GM21576 (cell line): ENCODE measurements at regions not wholly inside any gene's neighbourhood (a gene's known extent, or its start where the extent isn't known, plus 50 kb on each side); places are given as distances from the start of the nearest gene placed in this dataset.
"Not testable (repeated sequence)": the region's sequence is repeated elsewhere in the genome, so short reads cannot be mapped to it uniquely, and the experiment has no call there.

Source experiments
- ATAC-seq: cut with Tn5 transposase; IDR thresholded peaks from one replicate; pipeline ENCODE4 v1.9.1; 2021; ENCODE audit warnings: mild to moderate bottlenecking, moderate library complexity; ENCODE audit not compliant: unreplicated experiment

DNA sequence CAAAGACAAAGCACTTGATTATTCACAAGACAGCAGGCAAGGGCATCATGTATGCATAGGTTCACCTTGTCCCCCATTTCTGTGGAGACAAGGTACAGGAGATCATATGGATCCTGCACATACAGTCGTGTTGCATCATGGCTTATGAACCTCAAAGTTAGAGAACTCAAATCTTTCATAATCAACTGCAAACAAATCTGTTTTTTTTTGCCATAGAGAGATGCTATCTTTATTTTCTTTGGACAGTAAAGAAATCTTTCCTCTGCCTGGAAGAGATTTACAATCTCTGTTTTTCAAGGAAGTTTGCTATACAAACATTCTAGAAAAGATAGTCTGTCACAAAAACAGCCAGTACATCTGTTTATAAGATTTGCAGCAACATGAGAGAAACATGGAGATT is 578.8 kb downstream of the ANKRD50 start:
- ATAC-seq = no peak

DNA sequence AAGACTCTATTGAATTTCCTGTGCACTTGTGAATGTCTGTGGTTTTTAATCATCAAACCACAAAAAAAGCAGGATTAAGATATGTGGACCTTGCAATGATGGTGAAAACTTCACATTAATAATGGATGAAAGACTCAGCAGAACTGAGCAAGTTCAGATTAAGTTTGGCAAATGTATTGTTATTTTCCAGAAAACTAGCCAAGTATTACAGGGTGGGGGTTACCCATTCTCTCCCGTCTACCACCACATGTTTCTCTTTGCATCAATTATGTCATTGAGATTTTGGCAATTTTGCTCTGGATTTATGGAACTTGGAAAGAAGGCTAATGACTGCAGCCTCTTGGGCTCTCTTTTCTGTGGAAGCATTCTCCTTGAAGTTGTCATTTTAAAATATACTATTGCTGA is 577.1 kb downstream of the ANKRD50 start:
- ATAC-seq = no peak

DNA sequence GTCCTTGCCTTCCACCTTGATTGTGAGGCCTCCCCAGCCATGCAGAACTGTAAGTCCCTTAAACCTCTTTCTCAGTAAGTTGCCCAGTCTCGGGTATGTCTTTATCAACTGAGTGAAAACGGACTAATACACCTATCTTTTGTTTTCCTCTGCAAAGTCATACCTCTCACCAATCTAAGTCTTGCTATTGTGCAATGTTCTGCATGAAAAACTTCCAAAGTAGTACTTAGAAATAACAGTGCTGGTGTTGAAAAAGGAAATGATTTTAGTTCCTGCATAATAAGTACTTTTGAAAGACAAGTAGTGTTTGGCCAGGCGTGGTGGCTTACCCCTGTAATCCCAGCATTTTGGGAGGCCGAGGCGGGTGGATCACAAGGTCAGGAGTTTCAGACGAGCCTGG is 573.5 kb downstream of the ANKRD50 start:
- no peak for ATAC-seq

DNA sequence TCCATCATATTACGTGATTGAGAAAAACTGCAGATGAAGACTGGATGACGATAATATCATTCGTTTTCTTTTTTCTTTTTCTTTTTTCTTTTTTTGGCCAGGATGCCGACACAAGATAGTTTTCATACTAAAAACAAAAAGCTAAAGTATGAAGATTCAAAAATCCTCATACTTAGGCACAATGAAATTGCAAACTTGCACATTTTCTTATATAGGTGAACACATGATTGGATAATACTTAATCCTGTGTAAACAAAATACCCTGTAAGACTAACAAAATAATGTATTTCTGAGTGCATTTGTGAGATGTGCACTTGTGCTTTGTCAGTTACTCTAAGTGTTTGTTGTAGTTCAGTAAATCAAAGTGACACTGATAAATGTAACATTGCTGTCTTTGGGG is 568.9 kb downstream of the ANKRD50 start:
- ATAC-seq = no peak

DNA sequence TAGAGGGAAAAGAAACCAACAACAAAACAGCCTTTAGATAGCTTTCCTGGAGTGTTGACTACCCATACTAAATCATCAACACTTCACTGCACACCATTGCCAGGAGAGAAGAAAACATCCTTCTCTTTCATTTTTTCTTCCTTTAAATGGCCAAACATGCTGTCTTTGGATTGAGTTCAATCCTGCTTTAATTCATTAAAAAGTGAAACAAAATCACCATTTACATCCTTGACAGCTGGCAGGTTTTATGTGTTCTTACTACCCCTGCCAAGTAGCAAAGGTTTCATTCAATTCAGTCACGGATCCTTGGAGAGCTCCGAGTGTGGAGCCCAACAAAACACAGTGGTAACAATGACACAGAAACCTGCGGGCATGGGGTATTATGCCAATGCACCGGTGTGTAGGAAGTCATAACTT is 568.3 kb downstream of the ANKRD50 start:
- ATAC-seq = no peak

DNA sequence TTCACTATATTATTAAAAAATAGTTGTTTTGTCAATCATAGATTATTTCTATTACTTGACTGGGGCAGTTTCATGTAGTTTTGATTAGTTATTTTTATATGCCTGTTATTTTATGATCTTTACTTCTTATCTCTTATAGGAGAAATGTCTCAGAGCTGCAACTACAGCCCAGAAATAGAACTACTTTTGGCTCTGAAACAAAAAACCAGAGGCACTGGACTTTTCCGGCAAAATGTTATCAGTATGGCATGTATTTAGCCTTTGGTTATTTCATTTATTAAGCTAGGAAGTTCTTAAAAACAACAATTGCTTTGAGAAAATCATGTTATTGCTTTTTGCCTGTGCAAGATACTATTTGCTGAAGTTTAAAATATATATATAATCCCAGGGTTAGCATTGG is 566.5 kb downstream of the ANKRD50 start:
- no peak for ATAC-seq

DNA sequence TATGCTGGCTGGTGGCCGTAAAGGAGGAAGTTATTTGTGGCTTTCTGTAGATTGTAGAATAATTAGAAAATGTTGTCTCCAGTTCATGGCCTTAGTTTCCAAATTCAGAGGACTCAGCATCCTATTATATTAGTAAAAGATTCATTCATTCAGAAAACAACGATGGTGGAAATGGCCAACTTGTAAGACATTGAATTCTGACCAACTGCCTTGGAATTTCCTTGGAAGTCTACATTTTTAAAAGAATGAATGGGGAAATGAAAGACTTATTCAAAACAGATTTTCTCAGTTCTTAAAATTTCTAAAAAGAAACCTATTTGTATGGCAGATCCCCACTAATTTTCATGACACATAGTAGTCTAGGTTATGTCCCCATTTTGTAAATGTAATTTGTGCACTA is 561.5 kb downstream of the ANKRD50 start:
- no peak for ATAC-seq

DNA sequence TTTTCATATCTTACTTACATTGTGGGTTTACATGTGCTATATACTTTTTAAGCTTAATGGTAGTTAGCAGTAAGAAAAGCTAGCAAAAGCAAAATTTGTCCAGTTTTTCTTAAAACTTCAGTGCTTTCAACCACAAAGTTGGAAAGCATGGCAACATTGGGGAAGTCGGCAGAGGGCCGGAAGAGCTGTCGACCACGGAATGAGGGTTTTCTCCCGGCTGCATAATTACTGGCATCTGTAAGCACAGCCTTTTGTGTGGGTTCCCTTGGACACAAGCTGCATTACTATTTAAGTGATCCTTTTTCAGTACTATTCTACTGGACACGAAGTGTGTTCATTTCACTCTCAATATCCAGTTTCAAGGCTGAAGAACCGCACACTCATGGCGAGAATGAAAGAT is 560.4 kb downstream of the ANKRD50 start:
- no peak for ATAC-seq

DNA sequence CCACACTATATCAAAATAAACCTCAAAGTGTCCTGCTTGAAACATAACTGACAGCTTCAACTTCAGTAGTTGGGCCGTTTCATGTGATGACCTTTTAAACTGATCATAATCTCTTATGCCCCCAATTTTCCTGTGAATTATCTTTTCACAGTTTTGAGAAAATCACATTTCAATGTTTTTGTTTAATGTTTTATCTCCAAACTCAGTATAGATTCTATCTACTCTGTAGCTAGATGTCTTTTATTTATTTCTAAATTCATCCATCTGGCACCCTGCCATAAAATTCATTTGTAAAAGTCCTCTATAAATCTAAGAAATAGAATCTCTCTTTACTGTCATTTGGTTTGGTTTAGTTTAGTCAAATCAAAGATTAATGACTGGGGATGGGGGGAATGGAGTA is 557.3 kb downstream of the ANKRD50 start:
- no peak for ATAC-seq

DNA sequence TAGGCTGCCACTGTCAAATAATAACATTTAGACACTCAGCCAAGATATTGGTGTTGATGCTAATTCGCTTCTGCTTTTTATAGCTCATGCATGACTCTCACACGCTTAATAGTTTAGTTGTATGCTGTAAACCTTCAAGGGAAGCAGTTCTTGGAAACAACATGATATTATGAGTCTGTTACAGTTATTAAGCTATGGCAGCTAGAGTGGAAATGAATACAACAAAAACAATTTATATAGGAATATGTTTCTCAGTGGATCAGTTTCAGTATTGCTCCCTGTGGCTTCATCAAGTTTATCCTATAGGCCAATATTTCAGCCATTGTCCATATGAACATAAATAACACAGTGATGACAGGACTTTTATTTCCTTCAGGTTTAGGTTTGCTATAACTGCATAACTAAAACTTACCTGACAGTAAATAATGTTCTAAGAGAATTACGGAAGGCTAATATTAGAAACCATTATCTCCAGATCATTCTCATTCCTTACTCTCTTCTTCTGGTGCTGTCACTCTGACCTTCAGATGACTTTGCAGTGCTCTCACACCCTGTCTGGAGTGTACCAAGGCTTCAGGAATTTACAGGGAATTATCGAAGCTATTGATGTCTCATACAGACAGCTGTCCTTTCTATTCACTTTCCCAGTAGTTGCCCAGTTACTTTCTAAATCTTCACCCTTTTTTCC is 555.0 kb downstream of the ANKRD50 start:
- ATAC-seq = no peak

DNA sequence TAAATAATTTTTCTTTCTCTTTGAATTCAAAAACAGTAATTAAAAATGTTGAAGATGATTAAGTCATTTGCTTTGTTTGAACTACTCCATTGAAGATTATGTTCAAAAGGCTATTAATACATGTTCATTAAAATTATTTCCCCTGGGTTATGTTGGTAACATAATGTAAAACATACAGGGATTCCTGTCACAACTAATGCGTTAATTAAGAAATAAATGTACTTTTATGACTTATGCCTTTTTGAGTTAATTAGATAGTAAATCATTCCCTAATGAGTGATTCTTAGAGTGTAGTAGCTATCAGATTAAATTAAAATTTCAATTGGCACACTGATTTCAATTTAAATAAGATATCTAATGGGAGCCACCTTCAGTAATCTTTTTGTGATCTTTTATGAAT is 549.1 kb downstream of the ANKRD50 start:
- ATAC-seq = no peak

DNA sequence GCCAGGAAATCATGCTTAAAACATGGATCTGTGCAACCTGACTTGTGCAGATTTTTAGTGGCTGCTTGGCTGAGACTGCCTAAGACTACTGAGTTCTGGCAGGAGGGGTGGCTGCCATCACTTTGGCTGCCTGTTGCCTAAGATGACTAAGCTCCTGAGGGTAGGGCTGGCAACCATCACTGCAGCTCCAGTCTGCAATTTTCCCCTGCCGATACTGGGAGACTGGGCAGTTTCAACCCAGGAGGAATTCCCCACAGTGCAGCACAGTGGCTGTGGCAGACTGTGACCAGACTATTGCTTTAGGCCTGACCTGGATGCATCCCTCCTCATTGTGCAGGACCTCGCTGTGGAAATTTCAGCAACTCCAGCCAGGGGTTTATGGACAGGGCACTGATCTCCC is 544.9 kb downstream of the ANKRD50 start:
- no peak for ATAC-seq

DNA sequence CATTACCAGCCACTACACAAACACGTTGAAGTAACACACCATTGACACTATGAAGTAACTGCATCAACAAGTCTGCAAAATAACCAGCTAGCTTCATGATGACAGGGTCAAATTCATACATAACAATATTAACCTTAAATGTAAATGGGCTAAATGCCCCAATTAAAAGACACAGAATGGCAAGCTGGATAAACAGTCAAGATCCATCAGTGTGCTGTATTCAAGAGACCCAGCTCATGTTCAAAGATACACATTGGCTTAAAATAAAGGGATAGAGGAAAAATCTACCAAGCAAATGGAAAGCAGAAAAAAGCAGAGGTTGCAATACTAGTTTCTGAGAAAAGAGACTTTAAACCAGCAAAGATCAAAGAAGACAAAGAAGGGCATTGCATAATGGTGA is 543.0 kb downstream of the ANKRD50 start:
- not testable (repeated sequence) for ATAC-seq

DNA sequence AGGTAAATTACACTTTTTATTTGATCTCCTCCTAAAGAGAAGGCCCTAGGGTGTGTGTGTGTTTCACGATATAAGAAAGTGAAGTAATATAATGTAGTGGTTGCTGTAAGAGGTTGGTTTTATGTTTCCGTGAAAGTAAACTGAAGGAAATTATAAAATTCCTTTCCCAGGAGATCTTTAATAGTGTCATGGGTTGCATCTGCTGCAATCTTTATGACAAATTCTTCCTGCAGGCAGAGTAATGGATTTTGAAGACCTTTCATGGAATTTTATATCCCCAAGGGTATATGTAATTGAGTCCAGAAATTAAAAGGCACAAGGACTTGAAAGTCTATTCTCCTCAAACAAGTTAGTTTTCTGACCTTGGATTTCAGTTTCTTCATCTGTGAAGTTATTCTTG is 538.6 kb downstream of the ANKRD50 start:
- no peak for ATAC-seq

DNA sequence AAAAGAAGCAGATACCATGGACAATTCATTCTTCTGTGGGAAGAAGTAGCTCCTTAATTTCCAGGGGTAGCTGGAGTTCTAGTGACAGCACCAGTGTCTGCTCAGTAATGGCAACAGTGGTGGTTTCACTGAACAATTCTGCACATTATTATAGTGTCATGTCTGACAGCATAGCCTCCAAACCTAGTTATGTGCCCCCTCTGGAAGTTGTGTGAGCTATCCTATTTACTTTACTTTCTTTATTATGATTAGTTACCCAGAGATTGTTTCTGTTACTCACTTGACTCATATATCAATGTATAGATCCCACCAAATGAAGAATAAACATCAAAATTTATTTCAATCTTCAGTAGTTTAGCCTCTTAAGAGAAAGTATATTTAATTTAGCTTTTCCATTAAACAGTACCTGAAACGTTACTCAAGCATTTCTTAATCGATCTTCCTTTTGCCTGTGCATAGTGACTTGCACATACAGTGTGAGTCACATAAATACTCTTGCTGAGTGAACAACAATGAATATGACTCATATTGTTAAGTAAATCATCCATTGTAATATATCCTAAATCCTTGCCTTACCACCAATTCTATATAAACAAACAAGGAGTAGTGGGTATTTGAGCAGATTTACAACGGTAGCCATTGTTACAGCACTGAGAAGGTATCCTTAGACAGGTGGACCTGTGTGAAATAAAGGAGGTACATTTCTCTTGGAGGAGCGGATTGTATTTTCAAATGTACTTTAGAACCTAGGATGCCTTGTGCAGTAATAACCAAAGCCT is 534.7 kb downstream of the ANKRD50 start:
- ATAC-seq = no peak

DNA sequence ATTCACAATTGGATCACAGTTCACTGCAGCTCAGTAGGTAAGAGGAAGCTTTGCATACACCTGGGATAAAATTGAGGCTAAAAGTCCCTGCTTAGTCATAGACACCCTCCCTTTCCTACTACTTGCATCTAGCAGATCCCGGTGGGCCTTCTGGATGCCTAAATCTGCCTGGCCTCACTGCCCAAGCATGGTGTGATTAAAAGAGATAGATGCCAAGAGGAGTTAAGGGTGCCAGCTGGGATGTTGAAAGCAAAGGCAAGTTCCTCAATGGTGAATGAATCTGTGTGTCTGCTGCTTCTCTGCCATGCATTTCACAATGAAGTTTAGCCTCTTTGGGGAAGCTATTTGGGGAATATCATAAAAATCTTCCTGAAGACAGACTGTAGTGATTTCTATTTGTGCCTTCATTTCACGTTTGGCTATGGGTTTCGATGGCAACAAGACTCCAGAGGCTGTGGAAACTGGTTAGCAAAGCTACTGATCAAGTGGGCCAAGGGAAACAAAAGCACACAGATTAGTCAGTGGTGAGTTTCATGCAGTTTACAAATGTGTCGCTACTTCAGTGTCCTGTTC is 534.0 kb downstream of the ANKRD50 start:
- no peak for ATAC-seq

DNA sequence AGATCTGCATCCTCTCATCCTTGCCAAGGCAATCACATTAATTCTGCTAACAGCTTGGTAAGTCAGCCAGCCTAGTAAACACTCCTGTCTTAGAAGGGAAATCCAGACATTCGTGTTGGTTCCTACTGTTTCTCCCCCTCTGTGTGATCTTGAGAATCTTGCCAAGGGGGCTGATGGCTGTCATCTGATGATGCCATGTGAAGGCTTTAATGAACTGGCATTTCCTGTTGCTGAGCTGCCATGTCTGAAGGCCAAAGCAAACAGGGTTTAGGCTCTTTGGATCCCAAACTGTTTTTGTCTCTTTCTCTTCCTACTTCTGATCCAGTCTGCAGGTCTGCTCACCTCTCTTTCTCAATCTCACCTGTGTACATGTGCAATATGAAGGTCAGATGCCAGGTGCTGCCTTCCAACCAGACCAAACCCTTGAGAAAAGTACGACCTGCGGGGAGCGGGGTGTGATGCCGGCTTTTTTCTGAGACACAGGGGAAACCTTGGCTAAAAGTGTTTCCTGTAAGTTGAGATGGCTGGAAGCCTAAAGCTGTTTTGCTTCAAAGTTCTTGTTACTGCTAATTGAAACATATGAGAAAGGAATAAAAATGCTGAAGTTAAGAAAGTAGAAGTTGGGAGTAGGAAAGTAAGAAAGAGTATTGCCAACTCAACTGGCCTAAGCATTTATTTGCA is 532.9 kb downstream of the ANKRD50 start:
- no peak for ATAC-seq

DNA sequence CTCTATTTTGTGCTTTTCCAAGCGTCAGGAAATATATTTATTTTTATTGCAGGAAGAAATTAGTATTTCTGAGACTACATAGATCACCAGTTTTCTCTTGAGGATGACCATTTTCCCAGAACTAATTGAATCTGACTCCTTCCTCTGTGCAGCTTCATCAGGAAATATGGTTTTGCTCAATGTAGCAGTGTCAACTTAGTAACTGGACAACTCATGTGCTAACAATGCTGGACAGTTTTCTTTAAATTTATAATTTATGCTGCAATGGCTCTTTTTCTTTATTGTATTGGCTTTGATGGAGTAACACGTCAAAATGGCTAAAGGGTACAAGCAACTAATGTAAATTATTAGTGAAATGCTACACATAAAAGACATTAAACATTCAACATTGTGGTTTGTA is 531.5 kb downstream of the ANKRD50 start:
- ATAC-seq = no peak

DNA sequence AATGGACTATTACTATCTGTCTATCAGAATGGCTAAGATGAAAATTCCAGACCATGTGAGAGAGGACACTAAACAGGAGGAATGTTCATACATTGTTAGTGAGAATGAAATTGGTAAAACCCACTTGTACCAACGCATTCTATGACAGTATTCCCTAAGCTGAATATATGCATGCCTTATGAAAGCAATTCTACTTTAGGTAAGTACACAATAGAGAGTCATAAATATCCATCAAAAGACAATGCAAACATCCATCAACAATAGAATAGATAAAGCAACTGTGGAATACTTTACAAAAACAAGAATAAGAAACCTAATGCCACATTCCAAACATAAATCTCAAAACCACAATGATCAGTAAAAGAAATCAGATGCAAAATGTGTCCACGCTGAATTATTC is 529.3 kb downstream of the ANKRD50 start:
- no peak for ATAC-seq

DNA sequence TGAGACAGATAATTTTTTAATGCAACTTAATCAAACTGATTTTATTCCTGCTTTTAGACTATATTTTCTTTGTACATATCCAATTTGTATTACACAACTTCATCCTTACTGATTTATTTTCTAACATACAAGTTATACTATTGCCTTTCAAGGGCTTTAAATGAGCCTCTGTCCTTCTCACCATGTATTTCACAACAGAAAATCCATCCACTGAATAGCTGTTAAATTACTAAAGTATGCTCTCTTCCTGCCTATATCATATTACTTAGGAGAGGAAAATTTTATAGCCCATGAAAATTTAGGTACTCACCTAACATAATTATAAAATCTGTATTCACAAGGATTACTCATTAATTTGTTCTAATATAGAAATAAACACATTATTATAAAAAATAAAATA is 528.6 kb downstream of the ANKRD50 start:
- no peak for ATAC-seq

DNA sequence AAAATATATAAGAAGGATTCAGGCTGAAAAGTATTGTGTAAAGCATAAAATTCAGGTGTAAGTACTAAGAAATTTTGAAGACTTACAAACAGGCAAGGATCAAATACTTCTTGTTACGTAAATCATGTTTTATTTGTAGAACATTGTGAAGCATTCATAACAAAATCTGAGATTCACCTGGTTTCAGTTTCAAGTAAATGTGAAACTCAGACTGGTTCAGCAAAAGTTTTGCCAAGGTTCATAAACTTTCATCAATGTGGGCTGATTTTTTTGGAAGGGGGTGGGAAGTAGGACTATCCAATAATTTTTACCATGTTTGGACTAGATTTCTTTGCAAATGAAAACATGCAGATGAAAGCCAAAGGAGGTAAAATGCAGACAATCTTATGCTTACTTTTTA is 527.7 kb downstream of the ANKRD50 start:
- ATAC-seq = no peak

DNA sequence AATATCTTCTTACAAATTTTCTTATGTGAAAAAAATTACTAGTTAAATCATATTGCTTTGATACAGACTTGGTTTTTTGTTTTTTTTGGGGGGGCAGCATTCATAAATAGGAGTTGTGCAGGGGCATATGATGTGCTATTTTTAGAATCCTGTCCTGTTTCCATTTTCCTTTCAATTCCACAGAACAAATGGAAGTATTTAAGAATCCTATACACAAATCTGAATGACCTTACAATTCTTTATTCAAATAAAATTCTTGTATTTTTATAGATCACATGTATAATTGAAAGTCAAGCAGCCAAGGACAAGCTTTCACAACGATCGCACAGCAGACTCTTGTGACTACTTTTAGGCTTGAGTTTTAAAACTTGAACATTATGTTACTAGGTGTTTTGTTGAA is 523.9 kb downstream of the ANKRD50 start:
- ATAC-seq = no peak
